Fibroblast of villous mesenchyme (primary cell): ENCODE measurements at regions not wholly inside any gene's neighbourhood (a gene's known extent, or its start where the extent isn't known, plus 50 kb on each side); places are given as distances from the start of the nearest gene placed in this dataset.

Experiments
- DNase-seq: peaks from one replicate; pipeline ENCODE4 v3.0.0-alpha.2; 2010; ENCODE audit warnings: low read depth
- H3K4me3 ChIP-seq: 2 replicates; pipeline ENCODE4 v1.5.1; 2011; ENCODE audit warnings: low read depth, mild to moderate bottlenecking, low read length
- CTCF ChIP-seq: IDR thresholded peaks from 2 replicates; pipeline ENCODE4 v1.5.1; 2012; ENCODE audit warnings: low read depth, mild to moderate bottlenecking, low read length; ENCODE audit not compliant: insufficient read depth

GRCh38 chr1:10848109-10848684 is 51.8 kb upstream of the CASZ1 start:
- no peak for TF ChIP-seq CTCF
- no peak for DNase-seq

GRCh38 chr1:10850026-10850425 is 53.6 kb upstream of the CASZ1 start:
- no peak for TF ChIP-seq CTCF
- H3K4me3 ChIP-seq, result no peak overlapping the region
- DNase-seq, result no peak

More at GRCh38 chr1:10848109-10848684, 51.8 kb upstream of the CASZ1 start:
- H3K4me3 ChIP-seq, result no peak overlapping the region

- TF ChIP-seq CTCF, result no peak
- no peak for DNase-seq
- no peak overlapping the region for H3K4me3 ChIP-seq
These were observed 54.9 kb upstream of the CASZ1 start for GRCh38 chr1:10851024-10852013.

GRCh38 chr1:10852018-10852417 is 55.6 kb upstream of the CASZ1 start:
- TF ChIP-seq CTCF, result no peak
- H3K4me3 ChIP-seq, result no peak overlapping the region
- DNase-seq, result no peak

- no peak for DNase-seq
- no peak for TF ChIP-seq CTCF
- no peak overlapping the region for H3K4me3 ChIP-seq
These were observed 56.0 kb upstream of the CASZ1 start for GRCh38 chr1:10852486-10852885.

GRCh38 chr1:10852998-10853520 is 56.6 kb upstream of the CASZ1 start:
- TF ChIP-seq CTCF, result no peak
- no peak for DNase-seq
- no peak overlapping the region for H3K4me3 ChIP-seq
